PC-9 (cell line): ENCODE measurements at regions not wholly inside any gene's neighbourhood (a gene's known extent, or its start where the extent isn't known, plus 50 kb on each side); places are given as distances from the start of the nearest gene placed in this dataset.

ENCODE experiments used
- BruUV-seq: library from RNA; stranded (reverse); fragments of 400-500 nt; replicated peaks from 2 replicates; lab custom pipeline; 2021; lab: Mats Ljungman, UMichigan
- CTCF ChIA-PET: fragments of 300-600 bp; sonication (Branson Sonifier 250); formaldehyde crosslinking; loops from one replicate; lab custom pipeline; 2022; ENCODE audit warnings: antibody characterized with exemption; lab: Charles Lee
- POLR2A ChIA-PET: fragments of 300-600 bp; sonication (Branson Sonifier 250); formaldehyde crosslinking; loops from one replicate; lab custom pipeline; 2022; ENCODE audit warnings: antibody characterized with exemption; ENCODE audit not compliant: unreplicated experiment; lab: Charles Lee
- DNase-seq, 2 experiments: peaks; one replicate each; pipeline versions ENCODE4 v3.0.0 to v3.0.0-alpha.2; 2015 to 2022; ENCODE audit warnings: mixed read lengths in 1 of 2
- H2AFZ ChIP-seq: fragments of 200-600 bp; sonication (generic); 2 replicates; pipeline ENCODE4 v1.8.1; 2017; ENCODE audit warnings: antibody characterized with exemption
- H3F3A ChIP-seq: fragments of 200-600 bp; sonication (generic); 2 replicates; pipeline ENCODE4 v1.8.1; 2017; ENCODE audit warnings: antibody characterized with exemption, mild to moderate bottlenecking, low read depth; ENCODE audit not compliant: insufficient read depth
- H3K27ac ChIP-seq: fragments of 200-600 bp; sonication (generic); 2 replicates; pipeline ENCODE4 v1.6.1; 2016; ENCODE audit warnings: mixed run types
- H3K27me3 ChIP-seq: fragments of 200-600 bp; sonication (generic); 2 replicates; pipeline ENCODE4 v1.6.1; 2016; ENCODE audit warnings: low read depth, mixed run types; ENCODE audit not compliant: insufficient read depth
- H3K36me3 ChIP-seq: fragments of 200-600 bp; sonication (generic); 2 replicates; pipeline ENCODE4 v1.6.1; 2016; ENCODE audit warnings: low read depth, mixed run types
- H3K4me1 ChIP-seq: fragments of 200-600 bp; sonication (generic); replicated peaks from 2 replicates; pipeline ENCODE4 v1.6.1; 2016; ENCODE audit warnings: mixed run types; ENCODE audit not compliant: insufficient read depth
- H3K4me2 ChIP-seq: fragments of 200-600 bp; sonication (generic); 2 replicates; pipeline ENCODE4 v1.6.1; 2017; ENCODE audit warnings: mixed run types
- H3K4me3 ChIP-seq: fragments of 200-600 bp; sonication (generic); 2 replicates; pipeline ENCODE4 v1.6.1; 2016; ENCODE audit warnings: mixed run types
- H3K79me2 ChIP-seq: fragments of 200-600 bp; sonication (generic); 2 replicates; pipeline ENCODE4 v1.6.1; 2017; ENCODE audit warnings: low read depth, mixed run types
- H3K9me2 ChIP-seq: fragments of 200-600 bp; sonication (generic); 2 replicates; pipeline ENCODE4 v1.8.1; 2017; ENCODE audit warnings: mild to moderate bottlenecking; ENCODE audit not compliant: insufficient read depth
- H3K9me3 ChIP-seq: fragments of 200-600 bp; sonication (generic); 2 replicates; pipeline ENCODE4 v1.8.1; 2016; ENCODE audit warnings: low read depth; ENCODE audit not compliant: insufficient read depth
- H4K20me1 ChIP-seq: fragments of 200-600 bp; sonication (generic); 2 replicates; pipeline ENCODE4 v1.8.1; 2017; ENCODE audit not compliant: insufficient read depth
- CTCF ChIP-seq: fragments of 200-600 bp; sonication (generic); conservative IDR thresholded peaks from 2 replicates; pipeline ENCODE4 v1.6.1; 2017; ENCODE audit warnings: mixed run types, antibody characterized with exemption, mild to moderate bottlenecking, moderate library complexity
- EZH2 ChIP-seq: fragments of 200-600 bp; sonication (generic); IDR thresholded peaks from 2 replicates; pipeline ENCODE4 v1.8.0; 2017; ENCODE audit warnings: antibody characterized with exemption, low read depth
- intact Hi-C: fragments of 100-400 bp; cut with micrococcal nuclease; formaldehyde crosslinking; loops from one replicate; pipeline ENCODE4 v1.10.0; 2022; ENCODE audit not compliant: unreplicated experiment

- CTCF ChIA-PET, result no interaction called here
- no peaks in the 10 kb centered on the region for H3K9me3 ChIP-seq
- H3K4me2 ChIP-seq, result no peak overlapping the region
- no peak overlapping the region for H3K27ac ChIP-seq
- H2AFZ ChIP-seq, result no peak overlapping the region
- POLR2A ChIA-PET, result no interaction called here
- H3K4me1 ChIP-seq, result no peaks in the 10 kb centered on the region
- intact Hi-C loops, result no loop called here
- no peaks in the 10 kb centered on the region for H3K36me3 ChIP-seq
- no peaks in the 10 kb centered on the region for H3F3A ChIP-seq
- no peaks in the 10 kb centered on the region for H3K9me2 ChIP-seq
- BruUV-seq, result no TSS peak
- DNase-seq, result no peak
- no peak overlapping the region for H3K4me3 ChIP-seq
- H4K20me1 ChIP-seq, result no peaks in the 10 kb centered on the region
- TF ChIP-seq CTCF (no peak), EZH2 (no peak)
- no peaks in the 10 kb centered on the region for H3K27me3 ChIP-seq
- H3K79me2 ChIP-seq, result no peaks in the 10 kb centered on the region
Observed at GRCh38 chr10:130424418-130424817, 288.2 kb downstream of the GLRX3 start.

- Histone ChIP-seq H3K4me1 (no peaks in the 10 kb centered on the region), H3K27ac (no peak overlapping the region), H3K79me2 (no peaks in the 10 kb centered on the region), H3K9me2 (no peaks in the 10 kb centered on the region), H3K27me3 (no peaks in the 10 kb centered on the region), H2AFZ (no peak overlapping the region), H3F3A (no peaks in the 10 kb centered on the region), H3K9me3 (no peaks in the 10 kb centered on the region), H3K4me2 (no peak overlapping the region), H4K20me1 (no peaks in the 10 kb centered on the region), H3K4me3 (no peak overlapping the region), H3K36me3 (no peaks in the 10 kb centered on the region)
- TF ChIP-seq EZH2, result no peak
- TF ChIP-seq CTCF, result no peak
- DNase-seq, result no peak
- intact Hi-C loops, result no loop called here
- ChIA-PET POLR2A (no interaction called here), CTCF (no interaction called here)
- BruUV-seq, result no TSS peak
Observed at GRCh38 chr10:130425169-130425568, 289.0 kb downstream of the GLRX3 start.

- no peaks in the 10 kb centered on the region for H3K9me3 ChIP-seq
- DNase-seq, result no peak
Observed at GRCh38 chr10:130425881-130426435, 289.8 kb downstream of the GLRX3 start.

More at GRCh38 chr10:130425881-130426435, 289.8 kb downstream of the GLRX3 start:
- intact Hi-C loops, result no loop called here
- Histone ChIP-seq H3K36me3 (no peaks in the 10 kb centered on the region), H3K4me2 (no peak overlapping the region), H4K20me1 (no peaks in the 10 kb centered on the region), H2AFZ (no peak overlapping the region), H3K79me2 (no peaks in the 10 kb centered on the region), H3K4me3 (no peak overlapping the region), H3K27ac (no peak overlapping the region), H3K9me2 (no peaks in the 10 kb centered on the region), H3K4me1 (no peaks in the 10 kb centered on the region), H3F3A (no peaks in the 10 kb centered on the region), H3K27me3 (no peaks in the 10 kb centered on the region)
- ChIA-PET POLR2A (no interaction called here), CTCF (no interaction called here)
- TF ChIP-seq EZH2 (no peak), CTCF (no peak)
- BruUV-seq, result no TSS peak
